H1 (cell line): ENCODE measurements at regions not wholly inside any gene's neighbourhood (a gene's known extent, or its start where the extent isn't known, plus 50 kb on each side); places are given as distances from the start of the nearest gene placed in this dataset.

Experiments used
- CTCF ChIA-PET: fragments of 300-600 bp; sonication (Branson Sonifier 250); formaldehyde crosslinking; loops from one replicate; lab custom pipeline; 2021; ENCODE audit not compliant: partially characterized antibody; lab: Charles Lee
- POLR2A ChIA-PET: fragments of 300-600 bp; sonication (Branson Sonifier 250); formaldehyde crosslinking; loops from one replicate; lab custom pipeline; 2021; ENCODE audit warnings: inconsistent platforms; ENCODE audit not compliant: partially characterized antibody; lab: Charles Lee
- DNase-seq, 2 experiments: peaks; one replicate each; pipeline versions ENCODE4 v3.0.0 to v3.0.0-alpha.2; 2010 to 2022; ENCODE audit warnings: low spot score in 2 of 2, low read depth in 1 of 2, mixed read lengths in 1 of 2
- FAIRE-seq: peaks from 2 replicates; lab custom pipeline; 2011; peaks lifted over from hg19 to GRCh38; lab: Jason Lieb, UNC
- H2AFZ ChIP-seq: 2 replicates; pipeline ENCODE4 v1.8.1; 2012; ENCODE audit warnings: low read length, inconsistent platforms
- H2AK5ac ChIP-seq: 2 replicates; pipeline ENCODE4 v1.6.1; 2013; ENCODE audit warnings: low read depth, low read length
- H2BK120ac ChIP-seq: replicated peaks from 2 replicates; pipeline ENCODE3; 2013; ENCODE audit warnings: low read depth, low read length, inconsistent platforms
- H2BK12ac ChIP-seq: 2 replicates; pipeline ENCODE4 v1.6.1; 2013; ENCODE audit warnings: low read depth, low read length
- H2BK15ac ChIP-seq: 2 replicates; pipeline ENCODE4 v1.6.1; 2013; ENCODE audit warnings: low read length
- H2BK20ac ChIP-seq: 2 replicates; pipeline ENCODE4 v1.6.1; 2013; ENCODE audit warnings: low read length
- H2BK5ac ChIP-seq: 2 replicates; pipeline ENCODE4 v1.6.1; 2013; ENCODE audit warnings: low read depth, low read length
- H3K14ac ChIP-seq: 2 replicates; pipeline ENCODE4 v1.6.1; 2013; ENCODE audit warnings: inconsistent platforms; ENCODE audit not compliant: insufficient read length
- H3K18ac ChIP-seq: 2 replicates; pipeline ENCODE4 v1.6.1; 2013; ENCODE audit warnings: low read length; ENCODE audit errors: extremely low read depth
- H3K23ac ChIP-seq: 2 replicates; pipeline ENCODE4 v1.6.1; 2013; ENCODE audit warnings: inconsistent platforms; ENCODE audit not compliant: insufficient read length
- H3K23me2 ChIP-seq: 2 replicates; pipeline ENCODE4 v1.6.1; 2013; ENCODE audit warnings: low read depth, low read length
- H3K27ac ChIP-seq: 2 replicates; pipeline ENCODE4 v1.6.1; 2011; ENCODE audit warnings: low read depth, low read length, inconsistent platforms
- H3K27me3 ChIP-seq, 4 experiments: replicated peaks in 1 of 4; 1 replicate in 1 of 4; 2 replicates in 3 of 4; pipeline versions ENCODE4 v1.6.1 to v1.8.1; 2011 to 2013; ENCODE audit warnings: low read length in 3 of 4, mild to moderate bottlenecking in 3 of 4, inconsistent platforms in 2 of 4, mixed read lengths in 2 of 4, moderate library complexity in 1 of 4; ENCODE audit not compliant: control insufficient read depth in 3 of 4, insufficient read depth in 3 of 4; ENCODE audit errors: extremely low read depth in 1 of 4
- H3K36me3 ChIP-seq, 4 experiments: 2 replicates each; pipeline versions ENCODE4 v1.6.1 to v1.8.1; 2011 to 2013; ENCODE audit warnings: mild to moderate bottlenecking in 4 of 4, low read length in 3 of 4, moderate library complexity in 2 of 4, control low read depth in 1 of 4, inconsistent platforms in 1 of 4; ENCODE audit not compliant: insufficient read depth in 4 of 4, control insufficient read depth in 2 of 4
- H3K4ac ChIP-seq: replicated peaks from 2 replicates; pipeline ENCODE3; 2013; ENCODE audit warnings: low read length, low read depth, mixed read lengths, inconsistent platforms; ENCODE audit not compliant: insufficient read length
- H3K4me1 ChIP-seq, 4 experiments: replicated peaks in 1 of 4; 1 replicate in 1 of 4; 2 replicates in 3 of 4; pipeline versions ENCODE4 v1.6.1 to v1.8.1; 2011 to 2013; ENCODE audit warnings: low read length in 3 of 4, inconsistent platforms in 2 of 4, mixed read lengths in 1 of 4; ENCODE audit not compliant: insufficient read depth in 4 of 4, control insufficient read depth in 3 of 4
- H3K4me2 ChIP-seq, 2 experiments: 2 replicates each; pipeline versions ENCODE4 v1.6.1 to v1.8.1; 2011 to 2013; ENCODE audit warnings: low read depth in 2 of 2, low read length in 2 of 2, control low read depth in 1 of 2, inconsistent platforms in 1 of 2, mild to moderate bottlenecking in 1 of 2; ENCODE audit not compliant: insufficient read depth in 1 of 2
- H3K4me3 ChIP-seq, 4 experiments: fragments of 200-600, 300-600 bp in 1 of 4; sonication (generic), shearing (Covaris generic), sonication (Bioruptor Twin) in 1 of 4; 2 replicates each; pipeline versions ENCODE4 v1.5.1 to v1.8.1; 2011 to 2016; ENCODE audit warnings: low read length in 4 of 4, low read depth in 3 of 4, control low read depth in 2 of 4, inconsistent platforms in 2 of 4, mild to moderate bottlenecking in 2 of 4, mixed read lengths in 1 of 4, moderate library complexity in 1 of 4; ENCODE audit not compliant: insufficient read depth in 2 of 4; ENCODE audit errors: extremely low read depth in 1 of 4
- H3K56ac ChIP-seq: replicated peaks from 2 replicates; pipeline ENCODE3; 2013; ENCODE audit warnings: low read depth, mild to moderate bottlenecking, mixed read lengths, low read length, inconsistent platforms; ENCODE audit not compliant: insufficient read length
- H3K79me1 ChIP-seq: 2 replicates; pipeline ENCODE4 v1.6.1; 2013; ENCODE audit warnings: low read depth, low read length, control low read depth
- H3K79me2 ChIP-seq, 2 experiments: 2 replicates each; pipeline versions ENCODE4 v1.6.1 to v1.8.1; 2012 to 2013; ENCODE audit warnings: low read length in 2 of 2, mild to moderate bottlenecking in 2 of 2, inconsistent platforms in 1 of 2; ENCODE audit not compliant: insufficient read depth in 2 of 2, control insufficient read depth in 1 of 2
- H3K9ac ChIP-seq, 4 experiments: replicated peaks in 1 of 4; 1 replicate in 1 of 4; 2 replicates in 3 of 4; pipeline versions ENCODE4 v1.6.1 to v1.8.1; 2011 to 2013; ENCODE audit warnings: low read depth in 3 of 4, low read length in 3 of 4, control low read depth in 2 of 4, mild to moderate bottlenecking in 2 of 4, moderate library complexity in 2 of 4, inconsistent platforms in 1 of 4; ENCODE audit errors: extremely low read depth in 1 of 4
- H3K9me3 ChIP-seq, 2 experiments: 2 replicates each; pipeline versions ENCODE4 v1.6.1 to v1.8.1; 2012 to 2013; ENCODE audit warnings: mild to moderate bottlenecking in 2 of 2, moderate library complexity in 2 of 2, control low read depth in 1 of 2, inconsistent platforms in 1 of 2, low read depth in 1 of 2, low read length in 1 of 2, mixed read lengths in 1 of 2; ENCODE audit not compliant: insufficient read depth in 2 of 2
- H4K20me1 ChIP-seq, 2 experiments: replicated peaks in 1 of 2; 2 replicates each; pipeline versions ENCODE3 to v1.8.1; 2011 to 2013; ENCODE audit warnings: inconsistent platforms in 2 of 2, low read length in 2 of 2, mild to moderate bottlenecking in 1 of 2; ENCODE audit not compliant: insufficient read depth in 2 of 2, control insufficient read depth in 1 of 2
- H4K5ac ChIP-seq: 2 replicates; pipeline ENCODE4 v1.6.1; 2013; ENCODE audit warnings: low read length, low read depth, mixed read lengths, inconsistent platforms; ENCODE audit not compliant: insufficient read length
- H4K8ac ChIP-seq: 2 replicates; pipeline ENCODE4 v1.8.0; 2013; ENCODE audit warnings: mild to moderate bottlenecking, moderate library complexity, low read length, inconsistent platforms; ENCODE audit not compliant: insufficient read depth; ENCODE audit errors: extremely low read depth
- H4K91ac ChIP-seq: replicated peaks from 2 replicates; pipeline ENCODE3; 2013; ENCODE audit warnings: low read length, mixed read lengths, inconsistent platforms; ENCODE audit not compliant: insufficient read length
- CHD2 ChIP-seq: IDR thresholded peaks from 2 replicates; pipeline ENCODE4 v1.6.1; 2012; ENCODE audit warnings: low read length, improper control_type of control experiment
- RFX5 ChIP-seq: IDR thresholded peaks from 2 replicates; pipeline ENCODE4 v1.6.1; 2011; ENCODE audit warnings: low read depth, low read length, improper control_type of control experiment, borderline replicate concordance
- WGBS, 2 experiments: shearing (Covaris generic) in 1 of 2; methylation state at CpG; one replicate each; pipeline versions ENCODE4 v1.1.6 to v1.1.7; 2013 to 2015; ENCODE audit warnings: low lambda C conversion rate in 2 of 2, mixed read lengths in 2 of 2, inconsistent platforms in 1 of 2, low coverage in 1 of 2, missing lambda C conversion rate in 1 of 2; ENCODE audit not compliant: insufficient replicate concordance in 2 of 2, insufficient coverage in 1 of 2, insufficient read length in 1 of 2; ENCODE audit errors: extremely low coverage in 1 of 2, missing lambda C conversion rate in 1 of 2; 5-methylcytosine and 5-hydroxymethylcytosine counted together

- 88% methylated on average over 4 of the region's 4 CpGs; no CpG with 5 or more reads in 1 of the 2 experiments for WGBS, 2 experiments
- Histone ChIP-seq H2AK5ac (no peak overlapping the region), H3K18ac (no peak overlapping the region; the same call in 1 of the 2 replicates), H3K56ac (no peak overlapping the region), H3K36me3 (no peaks in the 10 kb centered on the region), H2BK12ac (0 out of 2 replicates have a peak overlapping the region, but pooled peaks have one; percentile 68), H4K5ac (no peak overlapping the region), H3K23ac (no peak overlapping the region), H4K91ac (peak overlapping the region; percentile 83), H2BK15ac (peak overlapping the region; percentile 55; the same call in 1 of the 2 replicates), H4K20me1 (no peaks in the 10 kb centered on the region), H3K79me2 (no peaks in the 10 kb centered on the region), H3K79me1 (no peaks in the 10 kb centered on the region), H2BK5ac (no peak overlapping the region), H2AFZ (no peak overlapping the region), H3K4me2 (no peak overlapping the region), H3K9ac (no peak overlapping the region), H3K9me3 (no peaks in the 10 kb centered on the region), H2BK20ac (peak overlapping the region; percentile 75; the same call in 1 of the 2 replicates), H3K4me1 (peaks cover 9 to 24% (median 11%) of the 10 kb centered on the region in 4 experiments), H3K23me2 (peaks cover 3% of the 10 kb centered on the region; the same call in 1 of the 2 replicates), H3K27ac (no peak overlapping the region), H2BK120ac (peak overlapping the region; percentile 80), H3K14ac (no peak overlapping the region), H4K8ac (no peak overlapping the region), H3K4ac (peak overlapping the region; percentile 33), H3K27me3 (no peaks in the 10 kb centered on the region; a peak in 1 of 7 replicates), H3K4me3 (no peak overlapping the region)
- DNase-seq (no peak), FAIRE-seq (no peak)
- ChIA-PET CTCF (interaction anchor here (0.8 to 2.2 kb wide), 2 partner anchors 10 to 22 kb away, joined by 3 to 8 read pairs; no protein-coding TSS in a partner anchor), POLR2A (interaction anchor here (1.0 kb wide), 1 partner anchor 36 kb away, joined by 3 read pairs; no protein-coding TSS in a partner anchor)
- TF ChIP-seq RFX5 (no peak), CHD2 (no peak)
Observed at GRCh38 chr6:167479301-167479700, 154.4 kb downstream of the TTLL2 start.
